Tibial nerve (tissue), 3 donors: ENCODE measurements at regions not wholly inside any gene's neighbourhood (a gene's known extent, or its start where the extent isn't known, plus 50 kb on each side); places are given as distances from the start of the nearest gene placed in this dataset.

Experiments
- POLR2A ChIP-seq, 2 donors: fragments of 450-650 bp; IDR thresholded peaks; one replicate each; pipeline ENCODE4 v1.6.1; 2017; ENCODE audit warnings: antibody characterized with exemption in 2 of 2, mild to moderate bottlenecking in 2 of 2, moderate library complexity in 2 of 2
- TF ChIP-seq, protein P1 (sequence below), 5 experiments: fragments of 200-600 bp in 3 of 5; fragments of 450-650 bp in 2 of 5; sonication (generic) in 3 of 5; IDR thresholded peaks; one replicate each; pipeline ENCODE4 v1.5.1; 2016 to 2019; ENCODE audit warnings: antibody characterized with exemption in 5 of 5, mild to moderate bottlenecking in 3 of 5, moderate library complexity in 2 of 5

DNA sequence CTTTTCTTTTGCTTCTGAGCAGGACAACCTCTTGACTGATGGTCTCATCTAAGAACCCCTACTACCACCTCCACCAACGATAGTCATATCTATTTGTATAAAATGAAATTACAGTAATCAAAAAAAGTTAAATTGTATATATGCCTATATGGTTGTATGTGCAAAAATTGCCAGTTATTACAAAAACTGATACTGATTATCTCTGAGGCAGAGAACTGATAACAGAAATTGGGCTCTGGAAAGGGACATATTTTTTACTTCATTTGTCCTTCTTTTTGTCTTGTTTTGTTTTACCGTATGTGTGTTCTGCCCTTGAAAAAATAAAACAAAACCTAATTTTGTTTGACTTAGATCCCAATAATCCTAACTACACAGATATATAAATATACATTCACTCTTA lies 574.4 kb upstream of the NOX3 start:
- no peak for TF ChIP-seq POLR2A (IDR thresholded peaks at IDR 0.05)
- TF ChIP-seq, protein P1, sequence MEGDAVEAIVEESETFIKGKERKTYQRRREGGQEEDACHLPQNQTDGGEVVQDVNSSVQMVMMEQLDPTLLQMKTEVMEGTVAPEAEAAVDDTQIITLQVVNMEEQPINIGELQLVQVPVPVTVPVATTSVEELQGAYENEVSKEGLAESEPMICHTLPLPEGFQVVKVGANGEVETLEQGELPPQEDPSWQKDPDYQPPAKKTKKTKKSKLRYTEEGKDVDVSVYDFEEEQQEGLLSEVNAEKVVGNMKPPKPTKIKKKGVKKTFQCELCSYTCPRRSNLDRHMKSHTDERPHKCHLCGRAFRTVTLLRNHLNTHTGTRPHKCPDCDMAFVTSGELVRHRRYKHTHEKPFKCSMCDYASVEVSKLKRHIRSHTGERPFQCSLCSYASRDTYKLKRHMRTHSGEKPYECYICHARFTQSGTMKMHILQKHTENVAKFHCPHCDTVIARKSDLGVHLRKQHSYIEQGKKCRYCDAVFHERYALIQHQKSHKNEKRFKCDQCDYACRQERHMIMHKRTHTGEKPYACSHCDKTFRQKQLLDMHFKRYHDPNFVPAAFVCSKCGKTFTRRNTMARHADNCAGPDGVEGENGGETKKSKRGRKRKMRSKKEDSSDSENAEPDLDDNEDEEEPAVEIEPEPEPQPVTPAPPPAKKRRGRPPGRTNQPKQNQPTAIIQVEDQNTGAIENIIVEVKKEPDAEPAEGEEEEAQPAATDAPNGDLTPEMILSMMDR (IDR thresholded peaks at IDR 0.05) = no peak
